Endothelial cell of umbilical vein (primary cell): ENCODE measurements at regions not wholly inside any gene's neighbourhood (a gene's known extent, or its start where the extent isn't known, plus 50 kb on each side); places are given as distances from the start of the nearest gene placed in this dataset.

Experiments used
- CTCF ChIP-seq, 2 donors: IDR thresholded peaks; 1 replicate in 1 of 2; 2 replicates in 1 of 2; pipeline ENCODE4 v1.5.1; 2011; ENCODE audit warnings: low read length in 2 of 2, mild to moderate bottlenecking in 2 of 2, moderate library complexity in 2 of 2, control low read depth in 1 of 2, inconsistent platforms in 1 of 2, low read depth in 1 of 2; ENCODE audit not compliant: insufficient read depth in 1 of 2; ENCODE audit errors: extremely low read depth in 1 of 2
- JUN ChIP-seq: IDR thresholded peaks from 2 replicates; pipeline ENCODE4 v1.6.1; 2011; ENCODE audit warnings: borderline replicate concordance, low read depth; ENCODE audit not compliant: insufficient read length, insufficient read depth
- MAX ChIP-seq: IDR thresholded peaks from 2 replicates; pipeline ENCODE4 v1.6.1; 2011; ENCODE audit not compliant: insufficient read depth, insufficient read length
- MYC ChIP-seq: IDR thresholded peaks from one replicate; pipeline ENCODE4 v1.6.1; 2011; ENCODE audit warnings: mild to moderate bottlenecking, low read depth, low read length
- POLR2A ChIP-seq: IDR thresholded peaks from 2 replicates; pipeline ENCODE4 v1.6.1; 2012; ENCODE audit warnings: low read depth, mild to moderate bottlenecking, control low read depth, low read length
- POLR2AphosphoS5 ChIP-seq: IDR thresholded peaks from 2 replicates; pipeline ENCODE4 v1.6.1; 2012; ENCODE audit warnings: low read depth, mild to moderate bottlenecking, control low read depth, low read length, moderate library complexity; ENCODE audit not compliant: insufficient read depth

- TF ChIP-seq POLR2A (no peak), CTCF (IDR thresholded peaks at IDR 0.05; ENCODE audit: extremely low read depth in 1 of 2, insufficient read depth in 1 of 2, low read depth in 1 of 2, low read length in 2 of 2) (no peak), POLR2AphosphoS5 (no peak), MYC (no peak), JUN (no peak), MAX (no peak)
These were observed 113.1 kb upstream of the TRIM24 start for GRCh38 chr7:138346975-138347374.
